ENCODE measurements at regions not wholly inside any gene's neighbourhood (a gene's known extent, or its start where the extent isn't known, plus 50 kb on each side); places are given as distances from the start of the nearest gene placed in this dataset.

DNA sequence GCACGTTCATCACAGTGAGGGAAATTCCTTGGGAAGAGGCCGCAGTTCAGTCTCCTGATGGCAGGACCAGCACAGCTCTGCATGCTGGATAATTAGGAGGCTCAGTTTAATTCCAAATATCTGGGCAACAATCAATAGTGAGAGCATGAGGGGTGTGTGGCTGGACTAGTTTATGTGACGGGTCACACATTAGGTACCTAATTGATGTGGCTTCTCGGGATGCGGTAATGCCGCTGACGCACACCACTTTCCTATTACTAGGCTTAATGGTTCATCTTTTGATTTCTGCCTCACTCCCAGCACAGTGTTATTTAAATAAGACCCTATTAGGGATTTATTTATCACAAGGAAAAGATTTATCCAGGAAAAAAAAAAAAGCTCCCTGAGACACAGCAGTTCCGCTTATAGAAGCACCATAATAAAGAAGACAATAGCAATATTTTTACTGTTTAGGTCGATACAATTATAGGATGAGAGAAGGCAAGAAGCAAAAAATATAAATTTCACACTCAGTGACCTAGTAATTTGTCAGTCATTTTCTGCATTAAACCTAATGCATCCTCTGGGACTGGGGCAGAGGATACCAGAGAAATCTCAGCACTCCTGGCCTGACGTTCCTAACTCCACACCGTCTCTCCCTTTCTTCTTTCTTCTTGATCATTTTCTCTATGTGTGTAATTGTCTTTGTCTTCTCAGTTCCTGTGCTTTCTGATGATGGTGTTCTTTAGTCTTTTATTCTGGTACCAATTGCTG lies 264.7 kb upstream of the SLC14A2 start:
- no peak for DNase-seq

DNA sequence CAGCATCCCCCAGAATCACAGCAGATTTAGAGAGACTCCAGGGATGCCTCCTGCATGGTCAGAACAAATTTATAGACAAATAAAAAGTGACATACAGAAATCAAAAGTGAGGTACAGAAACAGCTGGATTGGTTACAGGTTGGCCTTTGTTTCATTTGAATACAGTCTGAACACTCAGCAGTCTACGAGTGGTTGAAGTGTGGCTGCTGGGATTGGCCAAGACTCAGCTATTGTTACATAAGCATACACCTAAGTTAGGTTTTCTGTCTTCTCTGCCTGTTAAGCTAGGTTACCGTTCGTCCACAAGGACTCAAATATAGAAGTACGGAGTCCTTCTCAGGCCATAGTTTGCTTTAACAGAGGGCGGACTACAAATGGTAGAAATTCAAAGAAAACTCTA lies 262.4 kb upstream of the SLC14A2 start:
- no peak for DNase-seq

DNA sequence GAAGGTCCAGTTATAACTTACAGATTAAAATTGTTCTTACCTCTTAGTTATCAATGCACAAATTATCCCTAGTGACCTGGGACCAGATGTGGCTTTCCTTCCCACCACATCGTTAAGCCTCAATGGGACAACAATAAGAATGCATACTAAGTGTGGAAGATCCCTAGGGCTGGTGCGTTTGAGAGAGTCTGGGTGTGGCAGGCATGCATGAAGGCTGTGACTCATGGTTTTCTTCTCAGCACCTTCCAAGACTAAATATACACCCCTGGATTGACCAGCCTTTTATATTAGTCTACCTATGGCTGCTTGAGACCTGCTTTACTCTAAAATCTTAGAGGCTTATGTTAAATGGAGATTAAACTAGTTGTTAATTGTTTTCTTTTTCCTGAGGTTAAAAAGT lies 261.7 kb upstream of the SLC14A2 start:
- no peak for DNase-seq

DNA sequence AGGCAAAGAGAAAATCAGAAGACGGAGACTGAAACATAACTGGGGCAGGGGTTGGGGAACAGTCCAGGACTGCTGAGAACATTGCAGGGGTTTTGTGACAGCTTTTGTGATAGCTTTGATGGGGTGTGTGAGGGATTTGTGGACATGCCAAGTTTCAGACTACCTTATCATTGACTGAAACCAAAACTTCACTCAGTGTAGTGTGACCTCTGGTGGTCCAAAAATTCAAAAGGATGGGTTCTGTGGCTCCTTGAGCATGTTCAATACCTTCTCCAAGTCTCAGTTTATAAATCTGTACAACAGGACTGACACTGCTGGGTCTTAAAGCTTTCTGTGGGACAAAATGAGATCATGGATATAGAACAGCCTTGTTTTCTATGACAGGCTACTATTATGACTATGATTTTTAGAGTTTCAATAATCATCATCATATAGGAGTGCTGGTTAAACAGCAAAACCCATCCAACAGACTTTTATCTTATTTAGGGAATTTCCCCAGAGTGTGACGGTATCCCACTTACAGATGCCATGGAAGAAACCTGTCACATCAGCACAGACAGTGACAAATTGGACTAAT lies 259.2 kb upstream of the SLC14A2 start:
- no peak for DNase-seq

DNA sequence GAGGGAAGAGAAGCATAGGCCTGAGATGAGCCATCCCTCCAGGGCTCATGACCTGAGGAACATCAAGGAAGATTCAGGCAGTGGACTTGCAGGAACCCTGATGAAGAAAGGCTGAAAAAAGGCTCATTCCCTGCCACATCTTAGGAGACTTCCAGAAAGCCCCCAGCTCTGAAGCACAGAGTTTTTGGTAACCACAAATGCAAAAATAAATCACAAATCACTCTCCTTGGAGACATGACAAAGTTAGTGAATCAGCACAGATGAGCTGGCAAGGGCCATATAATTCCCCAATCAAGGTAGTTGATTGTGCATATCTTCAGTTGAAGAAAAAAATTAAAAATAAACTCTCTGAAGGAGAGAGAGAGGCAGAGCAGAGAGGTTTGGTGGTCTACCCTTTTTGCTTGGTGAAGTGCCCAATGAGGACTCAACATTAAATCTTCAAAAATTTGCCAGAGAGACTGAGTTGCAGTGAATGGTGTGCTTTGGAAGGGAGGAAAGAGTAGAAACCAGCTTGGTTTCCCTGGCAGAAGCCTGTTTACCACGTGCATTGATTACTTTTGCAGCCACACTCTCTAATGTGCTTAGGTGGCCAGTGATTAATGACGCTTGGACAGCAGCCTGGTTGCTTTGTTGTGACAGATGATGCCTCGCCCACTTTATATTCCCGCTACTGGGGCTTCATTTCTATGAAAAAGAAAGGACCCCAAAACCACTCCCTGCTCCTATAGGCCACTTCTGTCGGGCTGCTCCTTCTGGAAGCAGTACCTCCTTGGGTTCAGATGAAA lies 257.4 kb upstream of the SLC14A2 start:
- peak; percentile 74 for DNase-seq

DNA sequence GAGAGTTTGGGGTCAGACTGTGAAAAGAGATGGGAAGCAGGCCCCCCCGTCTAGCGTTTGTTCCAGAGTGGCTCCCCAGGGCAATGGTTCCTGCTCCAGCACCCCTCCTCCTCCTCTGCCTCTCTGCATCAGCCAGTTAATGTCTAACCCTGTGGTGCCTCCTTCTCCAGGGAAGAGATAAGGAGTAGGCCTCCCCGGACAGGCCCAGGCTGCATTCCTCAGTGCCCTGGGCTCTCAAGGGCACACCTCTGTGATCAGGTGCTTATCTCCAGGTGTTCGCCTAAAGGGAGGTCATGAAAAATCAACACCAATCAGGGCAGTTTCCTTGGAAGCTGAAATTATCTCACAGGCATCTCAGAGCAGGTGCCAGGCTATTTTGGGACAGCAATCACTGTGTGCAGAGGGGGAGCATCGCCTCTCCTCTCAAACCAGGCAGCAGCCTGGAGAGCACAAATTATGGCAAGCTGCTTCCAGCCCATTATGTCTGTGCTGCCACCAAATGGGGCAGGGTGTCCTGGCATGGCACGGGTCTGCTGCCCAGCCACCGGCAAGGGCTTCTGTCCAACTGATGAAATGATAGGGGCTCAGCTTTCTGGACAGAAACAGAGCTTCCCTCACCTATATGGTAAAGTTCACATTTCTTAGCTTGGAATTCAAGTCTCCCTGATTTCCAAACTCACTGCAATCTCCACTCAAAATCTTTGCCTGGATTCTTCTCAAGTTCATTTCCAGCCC lies 255.8 kb upstream of the SLC14A2 start:
- DNase-seq = no peak

DNA sequence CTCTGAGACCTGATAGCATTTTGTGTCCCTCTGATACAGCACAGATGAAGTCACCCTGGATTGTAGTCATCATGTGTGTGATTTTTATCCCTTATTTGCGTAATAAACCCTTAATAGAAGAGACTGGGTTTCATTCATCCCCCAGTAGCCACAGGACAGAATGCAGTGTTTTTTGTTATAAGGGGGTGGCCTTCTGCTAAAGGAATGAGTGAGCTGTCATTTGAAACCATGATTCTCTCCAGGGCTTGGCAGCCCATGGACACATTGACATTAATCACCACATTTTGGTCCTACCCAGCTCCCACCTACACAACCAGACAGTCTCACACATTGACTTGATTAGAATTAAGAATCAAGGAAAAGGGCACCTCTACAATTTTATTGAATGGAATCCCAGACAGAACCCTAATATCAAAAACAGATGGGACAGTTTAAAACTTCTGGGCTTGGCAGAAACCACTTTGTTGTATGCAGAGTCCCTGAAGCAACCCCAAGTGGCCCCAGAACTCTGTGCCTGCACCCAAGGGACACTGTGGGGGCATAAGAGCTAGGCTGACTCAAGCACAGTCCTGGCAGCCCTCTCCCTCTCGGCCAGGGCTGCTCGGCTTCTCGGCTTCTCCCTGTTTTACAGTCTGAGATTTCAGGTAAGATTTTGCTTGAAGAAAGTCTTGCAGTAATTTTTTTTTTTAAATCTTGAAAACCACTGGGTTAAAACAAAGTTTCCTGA lies 254.0 kb upstream of the SLC14A2 start:
- no peak for DNase-seq

DNA sequence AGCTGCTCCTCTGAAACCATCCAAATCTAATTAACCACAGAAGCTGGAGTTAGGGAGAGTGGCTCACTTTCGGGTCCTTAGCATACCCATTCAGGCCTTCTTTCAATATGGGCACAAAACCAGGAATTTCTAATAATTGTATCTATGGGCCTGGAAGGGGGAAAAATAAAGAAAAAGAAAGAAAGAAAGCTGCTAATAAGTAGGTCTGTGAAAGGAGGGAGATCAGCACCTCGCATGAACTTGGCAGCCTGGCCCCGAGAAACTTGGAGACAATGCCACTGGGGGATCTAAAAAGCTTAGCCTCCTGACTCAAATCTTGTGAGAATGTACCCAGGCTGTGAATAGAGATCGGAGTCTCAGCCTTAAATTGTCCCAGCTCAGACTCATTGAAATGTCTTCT lies 252.1 kb upstream of the SLC14A2 start:
- DNase-seq = no peak

DNA sequence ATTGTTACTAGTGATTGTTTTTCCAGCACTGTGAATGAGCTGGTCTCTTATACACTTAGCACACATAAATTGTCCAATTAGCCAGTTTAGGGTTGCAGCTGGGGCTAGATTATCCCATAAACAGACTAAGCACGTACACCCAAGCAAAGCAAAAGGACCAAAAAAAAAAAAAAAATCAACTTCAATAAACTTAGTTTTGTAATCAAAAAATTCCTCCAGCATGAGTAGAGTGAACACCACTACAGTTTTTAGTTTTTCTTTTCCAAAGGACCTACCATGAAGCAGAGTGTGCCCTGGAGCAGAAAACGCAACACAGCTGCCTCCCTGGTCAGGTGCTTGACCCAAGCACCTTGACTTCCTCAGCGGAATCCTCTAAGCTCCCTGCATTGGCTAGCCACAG lies 249.4 kb upstream of the SLC14A2 start:
- peak; percentile 23 for DNase-seq

DNA sequence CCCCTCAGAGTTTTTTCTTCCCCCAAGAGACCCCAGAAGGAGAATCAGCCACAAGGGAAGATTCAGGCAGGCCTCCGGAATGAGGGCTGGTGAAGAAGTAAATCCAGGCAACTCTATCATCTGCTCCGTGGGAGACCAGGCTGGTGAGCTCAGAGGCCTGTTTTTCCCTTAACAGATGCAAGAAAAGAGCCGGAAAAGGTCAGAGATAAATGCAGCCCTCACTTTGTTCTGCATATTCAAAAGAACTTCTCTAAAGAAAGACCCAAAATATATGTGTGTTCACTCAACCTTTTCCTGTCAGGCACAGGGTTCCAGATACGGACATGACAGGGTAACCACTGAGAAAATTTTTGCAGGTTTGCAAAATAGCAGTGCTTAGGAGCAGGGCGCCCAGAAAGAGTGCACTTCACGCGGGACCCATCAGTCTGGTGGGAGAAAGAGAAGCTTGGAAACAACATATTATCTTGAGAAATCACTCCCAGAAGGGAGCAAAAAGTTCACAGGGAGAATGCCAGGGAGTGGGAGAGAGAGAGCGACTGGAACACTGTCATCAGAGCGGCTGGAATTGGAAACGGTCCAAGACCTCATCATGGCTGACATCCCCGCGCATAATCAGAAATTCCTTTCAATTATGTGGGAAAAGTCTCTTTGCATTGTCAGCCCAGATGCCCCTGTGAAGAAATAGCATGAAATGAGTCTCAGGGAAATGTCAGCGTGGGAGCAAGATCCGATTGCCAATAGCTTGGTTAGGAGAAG lies 244.8 kb upstream of the SLC14A2 start:
- DNase-seq = no peak

DNA sequence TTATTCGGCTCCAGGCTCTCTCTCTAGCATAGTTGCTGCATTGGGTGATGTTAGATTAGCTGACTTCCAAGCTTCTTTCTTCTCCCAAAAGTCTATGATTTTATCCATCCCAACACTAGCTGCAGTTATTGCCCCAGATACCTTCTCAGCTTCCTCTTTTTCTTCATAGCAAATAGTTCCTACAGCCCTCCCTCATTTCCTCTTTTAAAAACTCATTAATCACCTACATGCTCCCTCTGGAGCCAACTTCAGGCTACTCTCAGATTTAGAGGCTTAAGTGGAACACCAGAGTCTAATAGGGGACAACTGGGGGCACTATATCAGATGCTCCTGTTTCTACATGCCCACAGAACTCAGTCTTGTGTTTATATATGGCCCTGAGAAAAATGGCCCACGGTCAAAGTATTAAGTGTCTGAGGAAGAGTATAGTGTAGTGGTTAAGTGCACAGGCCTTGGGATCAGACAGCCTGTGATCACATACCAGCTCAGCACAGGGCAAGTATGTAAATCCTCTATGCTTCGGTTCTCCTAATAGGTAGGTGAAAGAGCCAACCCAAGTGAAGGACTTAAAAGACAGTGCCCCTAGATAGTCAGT lies 241.9 kb upstream of the SLC14A2 start:
- no peak for DNase-seq

DNA sequence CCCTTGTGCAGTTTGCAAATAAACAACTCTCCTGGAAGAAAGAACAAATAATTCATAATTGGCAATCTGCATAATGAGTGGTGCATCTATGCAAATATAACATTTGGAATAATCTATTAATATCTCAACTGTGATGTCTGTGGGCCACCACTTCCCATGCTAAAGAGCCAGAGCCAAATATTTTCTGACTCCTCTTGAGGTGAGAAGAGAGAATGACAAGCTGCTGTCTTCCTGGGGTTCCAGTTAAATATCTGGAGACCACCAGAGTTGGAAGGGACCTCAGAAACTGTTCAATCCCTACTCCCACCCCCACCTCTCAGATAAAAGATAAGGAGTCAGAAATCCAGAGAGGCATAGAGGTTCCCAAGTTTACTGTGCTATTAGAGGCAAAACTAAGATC lies 241.0 kb upstream of the SLC14A2 start:
- no peak for DNase-seq

DNA sequence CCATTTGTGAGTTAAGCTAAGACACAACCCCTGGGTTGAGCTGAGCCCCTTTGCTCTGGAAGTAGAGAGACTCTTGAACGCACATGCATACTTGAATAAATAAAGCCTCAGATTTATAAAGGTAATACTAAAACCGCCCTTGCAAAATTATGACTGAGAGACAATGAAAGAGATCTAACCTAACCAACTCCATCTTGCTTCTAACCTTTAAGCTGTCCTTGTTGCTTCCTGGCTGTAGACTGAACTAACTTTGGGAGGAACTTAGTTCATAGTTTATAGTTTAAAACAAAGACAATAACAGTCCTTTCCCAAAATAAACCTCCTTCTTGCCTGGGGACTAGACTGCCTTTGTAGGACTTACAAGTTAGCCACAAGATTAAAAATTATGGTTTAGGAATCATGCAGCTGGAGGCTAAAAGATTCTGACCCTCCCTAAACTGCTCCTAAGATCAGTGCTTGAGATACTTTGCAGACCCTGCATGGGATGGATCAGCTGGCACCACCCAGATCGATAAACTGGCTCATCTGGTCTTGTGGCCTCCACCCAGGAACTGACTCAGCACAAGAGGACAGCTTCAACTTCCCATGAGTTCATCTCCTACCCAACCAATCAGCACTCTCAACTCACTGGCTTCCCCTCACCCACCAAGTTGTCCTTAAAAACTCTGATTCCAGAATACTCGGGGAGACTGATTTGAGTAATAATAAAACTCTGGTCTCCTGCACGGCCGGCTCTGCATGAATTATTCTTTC lies 240.2 kb upstream of the SLC14A2 start:
- no peak for DNase-seq

DNA sequence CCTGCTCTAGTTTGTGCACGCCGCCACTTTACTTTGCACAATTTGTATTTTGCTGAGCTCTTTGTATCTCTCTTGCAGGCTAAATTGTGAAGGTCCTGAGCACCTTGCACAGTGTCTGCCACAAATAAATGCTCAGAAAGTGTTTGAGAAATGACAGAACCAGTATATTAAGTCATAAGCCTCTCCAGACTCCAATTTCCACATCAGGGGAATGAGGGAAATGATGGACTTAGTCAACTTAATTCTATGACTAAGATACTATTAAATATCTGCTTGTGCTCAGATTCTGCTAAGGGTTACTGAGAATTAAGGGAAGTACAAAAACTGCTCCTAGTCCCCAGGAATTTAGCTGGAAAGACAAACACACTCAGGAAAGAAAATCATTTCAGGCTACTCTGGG lies 239.1 kb upstream of the SLC14A2 start:
- no peak for DNase-seq

DNA sequence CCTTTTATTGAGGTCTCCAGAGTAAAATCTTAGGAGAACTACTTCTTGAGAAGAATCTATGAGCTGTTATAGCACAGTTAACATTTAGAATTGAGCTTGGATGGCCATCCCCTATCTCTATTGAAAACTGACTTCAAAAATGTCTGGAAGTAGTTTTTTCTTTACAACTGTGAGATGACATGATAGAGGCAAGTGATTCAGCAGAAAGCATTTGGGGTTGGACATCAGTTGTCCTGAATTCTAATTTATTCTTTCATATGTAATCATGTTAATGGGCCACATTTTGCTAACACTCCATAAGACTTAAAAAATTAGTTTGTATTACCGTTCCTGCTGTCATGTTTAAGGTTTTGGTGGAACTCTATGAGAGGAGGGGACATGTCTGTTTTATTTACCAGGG lies 237.0 kb upstream of the SLC14A2 start:
- no peak for DNase-seq

DNA sequence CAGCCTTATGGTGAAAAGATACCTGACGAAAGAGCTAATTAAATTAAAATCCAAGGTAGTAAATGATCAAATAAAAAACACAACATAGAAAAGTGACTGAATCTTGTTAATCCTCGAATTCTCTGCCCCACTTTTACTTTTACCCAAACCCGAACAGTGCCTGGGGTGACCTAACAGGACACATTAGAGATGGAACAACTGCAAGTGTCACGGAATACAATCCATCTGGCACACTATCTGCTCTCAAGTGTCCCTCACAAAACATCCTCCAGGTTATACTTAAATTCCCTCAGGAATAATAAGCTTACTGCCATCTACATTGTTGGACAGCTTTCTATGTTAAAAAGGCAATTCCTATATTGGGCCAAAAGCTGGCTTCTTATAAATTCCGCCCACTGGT lies 236.3 kb upstream of the SLC14A2 start:
- DNase-seq = no peak

DNA sequence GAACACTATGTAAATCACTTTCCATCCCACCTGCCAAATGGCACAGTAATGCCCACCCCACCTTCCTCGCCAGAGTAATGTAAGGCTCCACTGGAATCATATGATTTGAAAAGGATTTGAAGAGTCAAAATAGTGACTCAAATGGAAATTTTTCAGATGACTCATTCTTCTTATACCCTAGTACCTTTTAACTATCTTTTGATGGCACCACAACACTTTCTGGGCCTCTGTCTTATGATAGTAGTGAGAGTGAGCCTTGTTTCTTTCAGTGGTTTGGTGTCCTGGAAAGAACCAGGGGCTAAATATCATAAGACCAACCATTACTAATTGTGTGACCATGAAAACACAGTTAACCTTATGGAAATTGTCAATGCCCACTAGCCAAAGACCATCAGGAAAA lies 235.4 kb upstream of the SLC14A2 start:
- no peak for DNase-seq

DNA sequence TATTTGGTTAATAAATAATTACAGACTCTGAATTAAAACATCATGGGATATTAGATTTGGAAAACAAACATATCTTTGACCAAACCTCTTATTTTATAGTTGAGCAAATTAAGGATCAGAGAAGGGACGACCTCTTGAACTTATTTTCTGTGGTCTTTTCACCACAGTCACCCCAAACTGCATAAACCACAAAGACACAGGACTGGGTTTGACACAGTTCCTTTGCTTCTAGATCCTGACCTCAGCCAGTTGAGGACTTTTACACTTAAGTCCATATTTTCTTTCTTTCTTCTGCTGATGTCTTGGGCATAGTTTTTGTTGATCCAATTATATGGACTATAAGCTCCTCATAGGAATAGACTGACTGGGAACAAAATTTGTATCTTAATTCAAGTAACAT lies 234.0 kb upstream of the SLC14A2 start:
- DNase-seq = no peak

DNA sequence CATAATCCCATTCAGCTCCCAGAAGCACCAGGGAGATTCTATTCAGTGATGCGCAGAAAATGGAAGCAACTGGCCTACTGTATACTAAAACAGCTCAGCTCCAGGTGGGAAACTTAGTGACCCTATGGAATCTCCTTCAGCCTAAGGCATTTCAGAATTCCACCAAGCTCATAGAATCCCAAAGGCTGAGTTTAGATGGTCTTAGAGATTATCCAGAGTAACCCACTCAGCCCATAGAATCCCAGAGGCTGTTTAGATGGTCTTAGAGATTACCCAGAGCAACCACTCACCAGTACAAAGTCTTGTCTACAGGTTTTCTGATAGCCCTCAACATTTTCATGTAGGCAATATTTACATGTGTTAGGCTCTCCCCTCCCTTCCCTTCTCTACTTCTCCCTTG lies 232.0 kb upstream of the SLC14A2 start:
- DNase-seq = peak; percentile 8

DNA sequence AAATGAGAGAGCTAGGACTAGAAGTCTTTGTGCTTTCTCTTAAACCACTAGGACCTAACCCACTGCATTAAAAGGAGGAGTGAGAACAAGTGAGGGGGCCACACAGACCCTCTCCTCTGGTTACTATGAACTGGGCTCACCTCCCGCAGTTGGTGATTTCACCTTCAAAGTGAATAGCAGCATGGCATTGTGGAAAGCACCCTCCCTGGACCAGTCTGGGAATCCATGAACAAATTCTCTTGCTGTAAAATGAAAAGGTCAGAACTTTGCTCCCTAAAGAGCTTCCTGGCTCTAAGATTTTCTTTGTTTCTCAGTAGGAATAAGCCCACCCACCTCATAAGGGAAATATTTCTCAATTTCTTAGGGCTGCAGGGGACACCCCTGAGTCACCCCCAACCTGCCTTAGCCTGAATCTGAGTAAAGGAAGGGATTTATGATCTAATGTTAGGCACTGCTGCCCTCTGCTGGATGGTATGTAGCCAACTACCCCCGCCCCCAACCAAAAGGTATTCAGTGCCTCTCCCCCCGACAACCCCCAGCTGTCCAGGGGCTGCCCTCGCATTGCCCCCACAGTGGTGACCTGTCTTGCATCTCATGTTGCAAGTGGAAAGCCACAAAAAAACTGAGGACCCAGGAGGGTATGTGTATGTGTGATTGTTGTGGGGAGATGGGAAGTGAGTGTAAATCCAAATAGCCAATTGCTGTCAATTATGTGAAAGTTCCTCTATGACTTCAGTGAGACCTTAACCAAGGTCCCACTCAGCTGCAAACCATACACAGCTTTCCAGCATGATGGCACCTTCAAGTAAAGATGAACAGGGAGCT lies 230.9 kb upstream of the SLC14A2 start:
- peak; percentile 81 for DNase-seq
